Neural cell (in vitro differentiated cells): ENCODE measurements at regions not wholly inside any gene's neighbourhood (a gene's known extent, or its start where the extent isn't known, plus 50 kb on each side); places are given as distances from the start of the nearest gene placed in this dataset.

Source experiments
- H2AFZ ChIP-seq: fragments of 200-600, 300-800 bp; sonication (generic), shearing (Covaris generic); 2 replicates; pipeline ENCODE4 v1.6.0; 2014; ENCODE audit warnings: low read depth, mild to moderate bottlenecking, antibody characterized with exemption, low read length, moderate library complexity
- H3F3A ChIP-seq: fragments of 200-600 bp; shearing (Covaris generic); 2 replicates; pipeline ENCODE4 v1.6.1; 2016; ENCODE audit warnings: mild to moderate bottlenecking, moderate library complexity, mixed read lengths, antibody characterized with exemption, low read length; ENCODE audit not compliant: insufficient read depth, poor library complexity, severe bottlenecking
- H3K27ac ChIP-seq: fragments of 200-600, 300-800 bp; sonication (generic), shearing (Covaris generic); 2 replicates; pipeline ENCODE4 v1.5.1; 2014; ENCODE audit warnings: mild to moderate bottlenecking, low read length, moderate library complexity
- H3K27me3 ChIP-seq: fragments of 300-800, 200-600 bp; sonication (generic), shearing (Covaris generic); 2 replicates; pipeline ENCODE4 v1.6.0; 2014; ENCODE audit warnings: mild to moderate bottlenecking, low read depth, low read length, moderate library complexity; ENCODE audit not compliant: insufficient read depth
- H3K36me3 ChIP-seq: fragments of 300-800, 200-600 bp; sonication (generic), shearing (Covaris generic); 2 replicates; pipeline ENCODE4 v1.5.1; 2014; ENCODE audit warnings: mild to moderate bottlenecking, antibody characterized with exemption, low read length, moderate library complexity; ENCODE audit not compliant: insufficient read depth
- H3K4me2 ChIP-seq: fragments of 300-800, 200-600 bp; sonication (generic), shearing (Covaris generic); 2 replicates; pipeline ENCODE4 v1.6.0; 2014; ENCODE audit warnings: mild to moderate bottlenecking, low read length
- H3K4me3 ChIP-seq: fragments of 300-800, 200-600 bp; sonication (generic), shearing (Covaris generic); 2 replicates; pipeline ENCODE4 v1.5.1; 2014; ENCODE audit warnings: mild to moderate bottlenecking, low read length, moderate library complexity
- H3K79me2 ChIP-seq: fragments of 200-600 bp; shearing (Covaris generic); replicated peaks from 2 replicates; pipeline ENCODE4 v1.6.0; 2014; ENCODE audit warnings: mild to moderate bottlenecking, low read length, moderate library complexity; ENCODE audit not compliant: insufficient read depth
- H3K9ac ChIP-seq: fragments of 300-800, 200-600 bp; sonication (generic), shearing (Covaris generic); 2 replicates; pipeline ENCODE4 v1.6.1; 2016; ENCODE audit warnings: mild to moderate bottlenecking, low read length, mixed read lengths
- H3K9me2 ChIP-seq: fragments of 200-600 bp; shearing (Covaris generic); 2 replicates; pipeline ENCODE4 v1.6.1; 2016; ENCODE audit warnings: mild to moderate bottlenecking, low read length, mixed read lengths; ENCODE audit not compliant: insufficient read depth
- H3K9me3 ChIP-seq: fragments of 200-600, 300-800 bp; sonication (generic), shearing (Covaris generic); 2 replicates; pipeline ENCODE4 v1.6.1; 2016; ENCODE audit warnings: mild to moderate bottlenecking, mixed run types, low read length, moderate library complexity, mixed read lengths
- H4K20me1 ChIP-seq: fragments of 200-600 bp; shearing (Covaris generic); 2 replicates; pipeline ENCODE4 v1.6.1; 2016; ENCODE audit warnings: mild to moderate bottlenecking, mixed run types; ENCODE audit not compliant: insufficient read depth
- EP300 ChIP-seq: fragments of 450-650 bp; conservative IDR thresholded peaks from 2 replicates; pipeline ENCODE4 v1.6.1; 2014; ENCODE audit warnings: antibody characterized with exemption, mild to moderate bottlenecking, moderate library complexity; ENCODE audit not compliant: poor library complexity, severe bottlenecking
- EZH2 ChIP-seq: fragments of 200-600, 300-800 bp; shearing (Covaris generic), sonication (generic); IDR thresholded peaks from 2 replicates; pipeline ENCODE4 v1.6.1; 2014; ENCODE audit warnings: antibody characterized with exemption, low read length, borderline replicate concordance, mild to moderate bottlenecking; ENCODE audit not compliant: insufficient read depth, poor library complexity, severe bottlenecking
- MXI1 ChIP-seq: fragments of 450-650 bp; conservative IDR thresholded peaks from 2 replicates; pipeline ENCODE4 v1.6.1; 2014; ENCODE audit warnings: antibody characterized with exemption, mild to moderate bottlenecking; ENCODE audit not compliant: poor library complexity, severe bottlenecking
- POLR2AphosphoS5 ChIP-seq: IDR thresholded peaks from 2 replicates; pipeline ENCODE4 v1.6.1; 2012
- RAD21 ChIP-seq: fragments of 450-650 bp; conservative IDR thresholded peaks from 2 replicates; pipeline ENCODE4 v1.6.1; 2014; ENCODE audit warnings: antibody characterized with exemption, mild to moderate bottlenecking, moderate library complexity
- SMC3 ChIP-seq: fragments of 450-650 bp; conservative IDR thresholded peaks from 2 replicates; pipeline ENCODE4 v1.6.1; 2014; ENCODE audit warnings: antibody characterized with exemption, mild to moderate bottlenecking, moderate library complexity; ENCODE audit not compliant: poor library complexity
- TAF1 ChIP-seq: IDR thresholded peaks from 2 replicates; pipeline ENCODE4 v1.6.1; 2012; ENCODE audit warnings: low read depth
- TF ChIP-seq, protein P1 (sequence below): fragments of 450-650 bp; IDR thresholded peaks from 2 replicates; pipeline ENCODE4 v1.5.1; 2014; ENCODE audit warnings: antibody characterized with exemption, mild to moderate bottlenecking, moderate library complexity; ENCODE audit not compliant: poor library complexity, severe bottlenecking
- TF ChIP-seq, protein P2 (sequence below): IDR thresholded peaks from 2 replicates; pipeline ENCODE4 v1.6.1; 2012; ENCODE audit warnings: borderline replicate concordance

DNA sequence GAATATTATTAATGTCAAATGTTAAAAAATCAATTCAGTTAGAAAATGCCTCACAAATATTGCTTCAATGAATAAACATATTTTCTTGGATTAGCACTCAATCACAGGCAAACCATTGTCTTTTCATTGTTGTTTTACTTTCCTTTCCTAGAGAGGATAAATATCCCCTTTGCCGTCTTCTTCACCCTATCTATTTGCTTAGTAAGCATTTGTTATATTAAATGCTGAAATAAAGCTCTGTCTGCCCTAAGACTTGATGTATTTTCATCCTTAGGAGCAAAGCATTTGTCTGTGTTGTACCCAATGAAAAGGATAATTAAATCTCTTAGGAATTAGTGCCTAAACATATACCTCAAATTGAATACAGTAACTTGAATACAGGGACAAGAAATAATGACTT lies 1071.2 kb upstream of the GYPC start:
- Histone ChIP-seq H3K27ac (no peak overlapping the region), H3F3A (no peaks in the 10 kb centered on the region)
- TF ChIP-seq TAF1 (no peak), RAD21 (no peak), EP300 (no peak), MXI1 (no peak), EZH2 (no peak), POLR2AphosphoS5 (no peak), SMC3 (no peak)
- TF ChIP-seq, protein P1, sequence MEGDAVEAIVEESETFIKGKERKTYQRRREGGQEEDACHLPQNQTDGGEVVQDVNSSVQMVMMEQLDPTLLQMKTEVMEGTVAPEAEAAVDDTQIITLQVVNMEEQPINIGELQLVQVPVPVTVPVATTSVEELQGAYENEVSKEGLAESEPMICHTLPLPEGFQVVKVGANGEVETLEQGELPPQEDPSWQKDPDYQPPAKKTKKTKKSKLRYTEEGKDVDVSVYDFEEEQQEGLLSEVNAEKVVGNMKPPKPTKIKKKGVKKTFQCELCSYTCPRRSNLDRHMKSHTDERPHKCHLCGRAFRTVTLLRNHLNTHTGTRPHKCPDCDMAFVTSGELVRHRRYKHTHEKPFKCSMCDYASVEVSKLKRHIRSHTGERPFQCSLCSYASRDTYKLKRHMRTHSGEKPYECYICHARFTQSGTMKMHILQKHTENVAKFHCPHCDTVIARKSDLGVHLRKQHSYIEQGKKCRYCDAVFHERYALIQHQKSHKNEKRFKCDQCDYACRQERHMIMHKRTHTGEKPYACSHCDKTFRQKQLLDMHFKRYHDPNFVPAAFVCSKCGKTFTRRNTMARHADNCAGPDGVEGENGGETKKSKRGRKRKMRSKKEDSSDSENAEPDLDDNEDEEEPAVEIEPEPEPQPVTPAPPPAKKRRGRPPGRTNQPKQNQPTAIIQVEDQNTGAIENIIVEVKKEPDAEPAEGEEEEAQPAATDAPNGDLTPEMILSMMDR: no peak
- TF ChIP-seq, protein P2, sequence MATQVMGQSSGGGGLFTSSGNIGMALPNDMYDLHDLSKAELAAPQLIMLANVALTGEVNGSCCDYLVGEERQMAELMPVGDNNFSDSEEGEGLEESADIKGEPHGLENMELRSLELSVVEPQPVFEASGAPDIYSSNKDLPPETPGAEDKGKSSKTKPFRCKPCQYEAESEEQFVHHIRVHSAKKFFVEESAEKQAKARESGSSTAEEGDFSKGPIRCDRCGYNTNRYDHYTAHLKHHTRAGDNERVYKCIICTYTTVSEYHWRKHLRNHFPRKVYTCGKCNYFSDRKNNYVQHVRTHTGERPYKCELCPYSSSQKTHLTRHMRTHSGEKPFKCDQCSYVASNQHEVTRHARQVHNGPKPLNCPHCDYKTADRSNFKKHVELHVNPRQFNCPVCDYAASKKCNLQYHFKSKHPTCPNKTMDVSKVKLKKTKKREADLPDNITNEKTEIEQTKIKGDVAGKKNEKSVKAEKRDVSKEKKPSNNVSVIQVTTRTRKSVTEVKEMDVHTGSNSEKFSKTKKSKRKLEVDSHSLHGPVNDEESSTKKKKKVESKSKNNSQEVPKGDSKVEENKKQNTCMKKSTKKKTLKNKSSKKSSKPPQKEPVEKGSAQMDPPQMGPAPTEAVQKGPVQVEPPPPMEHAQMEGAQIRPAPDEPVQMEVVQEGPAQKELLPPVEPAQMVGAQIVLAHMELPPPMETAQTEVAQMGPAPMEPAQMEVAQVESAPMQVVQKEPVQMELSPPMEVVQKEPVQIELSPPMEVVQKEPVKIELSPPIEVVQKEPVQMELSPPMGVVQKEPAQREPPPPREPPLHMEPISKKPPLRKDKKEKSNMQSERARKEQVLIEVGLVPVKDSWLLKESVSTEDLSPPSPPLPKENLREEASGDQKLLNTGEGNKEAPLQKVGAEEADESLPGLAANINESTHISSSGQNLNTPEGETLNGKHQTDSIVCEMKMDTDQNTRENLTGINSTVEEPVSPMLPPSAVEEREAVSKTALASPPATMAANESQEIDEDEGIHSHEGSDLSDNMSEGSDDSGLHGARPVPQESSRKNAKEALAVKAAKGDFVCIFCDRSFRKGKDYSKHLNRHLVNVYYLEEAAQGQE: no peak

DNA sequence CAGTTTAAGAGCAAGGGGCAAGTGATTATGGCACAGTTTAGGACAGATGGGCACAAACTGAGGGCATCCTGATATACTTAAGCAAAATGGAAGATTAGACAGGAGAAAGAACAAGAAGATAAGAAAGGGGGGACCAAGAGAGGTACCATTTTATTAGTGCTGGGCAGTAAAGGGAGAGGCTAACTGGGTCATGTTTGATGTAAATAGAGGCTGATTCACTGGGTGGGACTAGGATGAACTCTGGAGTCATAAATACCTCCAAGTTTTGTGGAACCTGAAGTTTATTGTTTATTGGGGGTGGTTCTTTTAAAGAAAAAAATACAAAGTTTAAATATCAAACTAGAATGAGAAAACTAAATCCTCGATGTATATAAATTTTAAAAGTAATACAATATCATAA lies 1067.2 kb upstream of the GYPC start:
- Histone ChIP-seq H3K36me3 (no peaks in the 10 kb centered on the region), H3K27me3 (no peaks in the 10 kb centered on the region), H3K9me3 (no peaks in the 10 kb centered on the region), H3K9me2 (no peaks in the 10 kb centered on the region), H3K27ac (no peak overlapping the region), H3K9ac (no peak overlapping the region), H4K20me1 (no peaks in the 10 kb centered on the region), H3K79me2 (no peaks in the 10 kb centered on the region), H3K4me3 (no peak overlapping the region), H2AFZ (no peak overlapping the region), H3F3A (no peaks in the 10 kb centered on the region), H3K4me2 (no peak overlapping the region)
- no peak for TF ChIP-seq RAD21
- TF ChIP-seq EP300: no peak
- no peak for TF ChIP-seq EZH2
- TF ChIP-seq TAF1: no peak
- TF ChIP-seq POLR2AphosphoS5: no peak

More for the DNA sequence above, 1071.2 kb upstream of the GYPC start:
- Histone ChIP-seq H3K9me3 (no peaks in the 10 kb centered on the region), H4K20me1 (no peaks in the 10 kb centered on the region), H3K36me3 (no peaks in the 10 kb centered on the region), H3K4me2 (no peak overlapping the region), H3K9ac (no peak overlapping the region), H3K27me3 (no peaks in the 10 kb centered on the region), H3K9me2 (no peaks in the 10 kb centered on the region), H3K79me2 (no peaks in the 10 kb centered on the region), H2AFZ (no peak overlapping the region), H3K4me3 (no peak overlapping the region)

DNA sequence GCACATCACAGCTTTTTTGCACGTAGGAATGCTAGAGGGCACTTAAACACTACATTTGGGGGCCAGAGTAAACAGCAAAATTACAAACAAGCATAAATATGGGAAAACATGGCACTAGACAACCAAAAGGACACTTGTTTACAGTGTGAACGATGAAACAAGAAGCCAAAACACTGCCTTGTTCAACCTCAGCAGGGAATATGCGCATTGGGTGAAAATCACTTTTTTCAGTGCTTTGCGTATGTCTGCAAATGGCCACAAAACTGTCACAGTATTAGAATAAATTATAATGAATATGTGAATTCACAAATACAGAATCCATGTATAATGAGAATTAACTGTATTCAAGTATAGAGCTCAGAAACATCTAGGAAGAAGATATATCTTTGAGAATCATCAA lies 1064.0 kb upstream of the GYPC start:
- TF ChIP-seq EP300: no peak
- no peak for TF ChIP-seq SMC3
- Histone ChIP-seq H3K79me2 (no peaks in the 10 kb centered on the region), H3K36me3 (no peaks in the 10 kb centered on the region), H3K4me2 (no peak overlapping the region), H3K27ac (no peak overlapping the region), H3K9me2 (no peaks in the 10 kb centered on the region), H4K20me1 (no peaks in the 10 kb centered on the region), H2AFZ (no peak overlapping the region), H3K27me3 (no peaks in the 10 kb centered on the region), H3K9me3 (no peaks in the 10 kb centered on the region), H3K9ac (no peak overlapping the region), H3K4me3 (no peak overlapping the region), H3F3A (no peaks in the 10 kb centered on the region)
